HFF-Myc (cell line): ENCODE measurements at regions not wholly inside any gene's neighbourhood (a gene's known extent, or its start where the extent isn't known, plus 50 kb on each side); places are given as distances from the start of the nearest gene placed in this dataset.

Experiments used
- DNase-seq: peaks from one replicate; pipeline ENCODE4 v3.0.0-alpha.2; 2011; ENCODE audit warnings: low read depth; ENCODE audit errors: extremely low read depth
- H3K4me3 ChIP-seq: replicated peaks from 2 replicates; pipeline ENCODE4 v1.5.1; 2011; ENCODE audit warnings: low read depth, mild to moderate bottlenecking, control low read depth, low read length
- TF ChIP-seq, protein P1 (sequence below): IDR thresholded peaks from 2 replicates; pipeline ENCODE4 v1.5.1; 2012; ENCODE audit warnings: mild to moderate bottlenecking, low read depth, low read length, control low read depth; ENCODE audit errors: missing control alignments

DNA sequence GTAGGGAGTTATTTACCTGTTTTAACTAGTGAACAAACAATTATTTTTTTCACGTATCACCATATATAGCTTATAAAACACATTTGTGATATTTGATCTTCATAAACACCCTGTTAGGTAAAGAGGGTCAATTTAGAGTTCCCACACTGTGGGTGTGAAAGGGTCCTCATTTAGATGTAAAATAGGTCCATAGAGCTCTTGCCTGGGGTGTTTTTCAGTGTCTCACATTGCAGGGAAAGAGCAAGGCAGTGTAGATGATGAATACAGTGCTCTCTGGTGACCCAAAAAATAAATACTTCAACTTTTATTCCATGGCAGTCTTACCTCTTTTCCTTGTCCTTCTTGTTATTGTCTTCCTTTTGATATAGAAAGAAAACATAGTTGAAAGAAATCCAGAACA lies 403.2 kb upstream of the SGCD start:
- DNase-seq: no peak
- TF ChIP-seq, protein P1, sequence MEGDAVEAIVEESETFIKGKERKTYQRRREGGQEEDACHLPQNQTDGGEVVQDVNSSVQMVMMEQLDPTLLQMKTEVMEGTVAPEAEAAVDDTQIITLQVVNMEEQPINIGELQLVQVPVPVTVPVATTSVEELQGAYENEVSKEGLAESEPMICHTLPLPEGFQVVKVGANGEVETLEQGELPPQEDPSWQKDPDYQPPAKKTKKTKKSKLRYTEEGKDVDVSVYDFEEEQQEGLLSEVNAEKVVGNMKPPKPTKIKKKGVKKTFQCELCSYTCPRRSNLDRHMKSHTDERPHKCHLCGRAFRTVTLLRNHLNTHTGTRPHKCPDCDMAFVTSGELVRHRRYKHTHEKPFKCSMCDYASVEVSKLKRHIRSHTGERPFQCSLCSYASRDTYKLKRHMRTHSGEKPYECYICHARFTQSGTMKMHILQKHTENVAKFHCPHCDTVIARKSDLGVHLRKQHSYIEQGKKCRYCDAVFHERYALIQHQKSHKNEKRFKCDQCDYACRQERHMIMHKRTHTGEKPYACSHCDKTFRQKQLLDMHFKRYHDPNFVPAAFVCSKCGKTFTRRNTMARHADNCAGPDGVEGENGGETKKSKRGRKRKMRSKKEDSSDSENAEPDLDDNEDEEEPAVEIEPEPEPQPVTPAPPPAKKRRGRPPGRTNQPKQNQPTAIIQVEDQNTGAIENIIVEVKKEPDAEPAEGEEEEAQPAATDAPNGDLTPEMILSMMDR: no peak
- no peak overlapping the region for H3K4me3 ChIP-seq

GRCh38 chr5:155926031-155926430 lies 400.9 kb upstream of the SGCD start:
- TF ChIP-seq, protein P1: no peak
- H3K4me3 ChIP-seq: no peak overlapping the region
- no peak for DNase-seq

GRCh38 chr5:155926766-155927165 lies 400.2 kb upstream of the SGCD start:
- TF ChIP-seq, protein P1: no peak
- DNase-seq: no peak
- H3K4me3 ChIP-seq: no peak overlapping the region

DNA sequence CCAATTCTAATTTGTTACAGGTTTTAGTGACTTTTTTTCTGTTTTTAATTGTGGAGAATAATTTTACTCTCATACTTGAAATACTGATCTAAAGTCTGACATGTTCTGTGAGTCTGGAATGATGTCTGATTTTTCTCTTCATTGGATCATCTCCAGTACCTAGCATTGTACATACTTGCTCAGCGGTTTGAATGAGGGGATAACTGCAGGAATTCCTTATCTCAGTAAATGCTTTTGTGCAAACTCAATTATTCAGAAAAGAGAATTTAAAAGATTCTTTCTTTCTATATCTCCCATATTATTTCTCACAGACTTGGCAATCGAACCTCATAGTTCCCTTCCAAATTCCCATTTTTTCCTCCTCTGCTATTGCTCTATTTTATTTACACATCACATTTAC lies 397.9 kb upstream of the SGCD start:
- DNase-seq: no peak
- TF ChIP-seq, protein P1: no peak
- no peak overlapping the region for H3K4me3 ChIP-seq

DNA sequence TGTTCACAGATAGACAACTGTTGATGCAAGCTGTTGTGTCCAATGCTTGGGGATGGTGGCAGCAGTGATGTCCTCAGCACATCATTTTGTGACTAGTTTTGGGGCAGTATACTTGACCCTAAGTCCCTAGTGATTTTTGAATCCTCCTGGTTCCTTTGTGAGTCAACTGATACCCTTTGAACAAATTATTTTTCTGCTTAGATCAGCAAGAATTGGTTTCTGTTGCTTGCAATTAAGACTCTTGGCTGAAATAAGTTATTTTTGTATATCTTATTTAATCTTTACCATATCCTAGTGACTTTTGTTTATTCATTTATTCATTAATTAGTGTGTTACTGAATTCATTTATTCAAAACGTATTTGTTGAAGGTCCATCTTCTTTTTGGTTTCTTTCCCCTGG lies 392.0 kb upstream of the SGCD start:
- no peak for DNase-seq
- TF ChIP-seq, protein P1: no peak
- H3K4me3 ChIP-seq: no peak overlapping the region

DNA sequence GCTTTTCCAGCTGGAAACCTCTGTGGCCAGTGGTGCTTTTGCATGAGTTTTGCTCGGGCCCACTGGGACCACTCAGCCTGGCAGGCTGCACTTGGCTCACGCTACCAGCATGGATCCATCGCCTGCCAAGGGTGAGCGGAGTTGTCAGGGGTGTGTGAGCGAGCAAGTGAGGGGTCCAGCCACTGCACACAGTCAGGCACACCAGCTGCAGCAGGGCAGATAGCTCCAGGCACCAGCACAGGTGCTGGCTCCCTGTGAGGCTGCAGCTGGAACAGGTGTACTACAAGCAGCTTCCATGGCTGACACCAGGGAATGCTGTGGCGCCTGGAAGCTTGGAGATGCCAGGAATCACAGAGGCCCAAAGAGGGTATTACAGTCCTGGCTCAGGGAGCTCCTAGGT lies 391.2 kb upstream of the SGCD start:
- no peak for DNase-seq
- no peak overlapping the region for H3K4me3 ChIP-seq
- TF ChIP-seq, protein P1: no peak
